BLaER1 (cell line): ENCODE measurements at regions not wholly inside any gene's neighbourhood (a gene's known extent, or its start where the extent isn't known, plus 50 kb on each side); places are given as distances from the start of the nearest gene placed in this dataset.

Experiments
- H3K27ac ChIP-seq: shearing (Covaris generic); formaldehyde crosslinking; 2 replicates; pipeline ENCODE4 v1.8.1; 2022
- H3K27me3 ChIP-seq: shearing (Covaris generic); formaldehyde crosslinking; 2 replicates; pipeline ENCODE4 v1.8.1; 2022
- H3K36me3 ChIP-seq: shearing (Covaris generic); formaldehyde crosslinking; 2 replicates; pipeline ENCODE4 v1.8.1; 2022
- H3K4me1 ChIP-seq: shearing (Covaris generic); formaldehyde crosslinking; 2 replicates; pipeline ENCODE4 v1.8.1; 2022
- H3K4me2 ChIP-seq: shearing (Covaris generic); formaldehyde crosslinking; 2 replicates; pipeline ENCODE4 v1.8.1; 2022
- H3K4me3 ChIP-seq: shearing (Covaris generic); formaldehyde crosslinking; 2 replicates; pipeline ENCODE4 v1.8.1; 2022
- H3K9ac ChIP-seq: shearing (Covaris generic); formaldehyde crosslinking; 2 replicates; pipeline ENCODE4 v1.8.1; 2022
- H3K9me3 ChIP-seq: shearing (Covaris generic); formaldehyde crosslinking; 2 replicates; pipeline ENCODE4 v1.8.1; 2022
- H4K20me1 ChIP-seq: shearing (Covaris generic); formaldehyde crosslinking; 2 replicates; pipeline ENCODE4 v1.8.1; 2022
- Cebpa-rat ChIP-seq: shearing (Covaris generic); IDR thresholded peaks from 2 replicates; pipeline ENCODE4 v1.8.1; 2022

DNA sequence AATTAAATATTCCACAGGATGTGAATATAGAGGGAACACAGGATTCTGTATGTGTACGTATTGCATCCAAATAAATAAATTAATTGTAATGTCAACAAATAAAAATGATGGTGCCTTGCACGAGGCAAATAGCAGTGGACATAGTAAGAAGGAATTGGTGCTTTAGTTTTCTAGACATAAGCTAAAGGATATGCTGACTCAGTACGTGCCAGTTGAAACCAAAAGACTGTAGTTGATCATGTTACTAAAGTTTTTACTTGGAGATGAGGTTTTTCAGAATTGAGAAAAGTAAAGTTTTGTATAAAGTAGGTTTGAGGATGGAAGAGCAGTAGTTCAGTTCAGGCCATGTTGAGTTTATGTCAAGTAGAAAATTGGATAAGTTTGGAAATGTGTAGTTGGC, 807.2 kb downstream of the SLC16A7 start:
- Histone ChIP-seq H3K4me1 (no peaks in the 10 kb centered on the region), H3K9me3 (no peaks in the 10 kb centered on the region)

DNA sequence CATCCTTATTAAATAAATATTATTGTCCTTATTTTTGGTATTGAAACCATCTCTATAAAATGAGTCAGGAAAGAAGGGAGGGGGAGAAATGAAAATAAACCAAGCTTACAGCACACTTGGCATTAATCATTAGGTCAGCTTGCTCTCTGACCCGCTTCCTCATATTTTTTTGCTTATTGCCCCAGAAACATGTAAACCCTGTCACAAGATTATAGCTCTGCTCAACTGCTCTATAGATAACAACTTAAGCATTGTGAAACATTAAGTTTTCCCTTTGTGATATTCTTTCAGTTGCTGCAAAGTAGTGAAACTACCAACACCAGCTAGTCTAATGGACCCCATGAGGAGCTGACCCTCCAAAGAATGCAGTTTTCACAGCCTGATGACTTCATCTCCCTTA, 819.5 kb downstream of the SLC16A7 start:
- Histone ChIP-seq H3K27me3 (no peaks in the 10 kb centered on the region), H3K4me2 (no peak overlapping the region)
- TF ChIP-seq Cebpa-rat = no peak

More for the DNA sequence above, 807.2 kb downstream of the SLC16A7 start:
- Histone ChIP-seq H3K36me3 (no peaks in the 10 kb centered on the region), H3K9ac (no peak overlapping the region), H3K4me2 (no peak overlapping the region), H3K27ac (no peak overlapping the region), H4K20me1 (no peaks in the 10 kb centered on the region), H3K4me3 (no peak overlapping the region), H3K27me3 (no peaks in the 10 kb centered on the region)
- TF ChIP-seq Cebpa-rat = no peak

DNA sequence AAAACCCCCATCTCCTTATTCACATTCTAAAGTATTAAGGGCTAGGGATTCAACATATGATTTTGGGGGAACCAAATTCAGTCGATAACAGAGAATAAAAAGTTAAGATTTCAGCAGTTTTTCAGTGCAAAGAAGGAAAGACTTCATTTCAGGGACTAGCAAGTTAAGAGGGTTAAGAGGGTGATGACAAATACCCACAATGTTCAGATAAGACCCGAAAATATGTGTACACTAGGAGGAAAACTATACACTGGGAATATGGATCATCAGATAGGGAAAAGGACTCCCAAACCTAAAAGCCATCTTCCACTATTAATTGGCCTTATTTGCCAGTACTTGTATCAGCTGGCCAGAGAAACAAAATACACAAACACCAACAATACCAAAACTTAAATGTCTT, 824.2 kb downstream of the SLC16A7 start:
- TF ChIP-seq Cebpa-rat = no peak

More for the DNA sequence above, 819.5 kb downstream of the SLC16A7 start:
- H3K4me3 ChIP-seq = no peak overlapping the region
- no peaks in the 10 kb centered on the region for H3K4me1 ChIP-seq
- no peaks in the 10 kb centered on the region for H3K36me3 ChIP-seq
- peaks cover 6% of the 10 kb centered on the region; the same call in 1 of the 2 replicates for H3K9me3 ChIP-seq
- H4K20me1 ChIP-seq = no peaks in the 10 kb centered on the region
- H3K27ac ChIP-seq = no peak overlapping the region
- no peak overlapping the region for H3K9ac ChIP-seq

DNA sequence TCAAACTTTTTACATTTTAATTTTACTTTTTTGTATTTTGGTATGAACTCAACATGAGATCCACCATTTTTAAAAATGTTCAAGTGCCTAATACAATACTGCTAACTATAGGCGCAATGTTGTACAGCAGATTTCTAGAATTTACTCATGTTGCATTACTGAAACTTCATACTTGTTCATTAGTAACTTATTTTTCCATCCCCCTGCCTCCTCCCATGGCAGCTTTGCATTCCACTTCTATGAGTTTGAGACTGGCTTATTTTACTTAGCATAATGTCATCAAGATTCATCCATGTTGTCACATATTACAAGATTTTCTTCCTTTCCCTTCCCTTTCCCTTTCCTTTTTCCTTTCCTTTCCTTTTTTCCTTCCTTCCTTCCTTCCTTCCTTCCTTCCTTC, 825.9 kb downstream of the SLC16A7 start:
- Histone ChIP-seq H3K27ac (no peak overlapping the region), H3K4me3 (no peak overlapping the region), H3K4me1 (no peaks in the 10 kb centered on the region), H3K4me2 (no peak overlapping the region), H3K9me3 (no peaks in the 10 kb centered on the region), H3K27me3 (no peaks in the 10 kb centered on the region), H3K9ac (no peak overlapping the region), H3K36me3 (no peaks in the 10 kb centered on the region), H4K20me1 (no peaks in the 10 kb centered on the region)
- no peak for TF ChIP-seq Cebpa-rat

More for the DNA sequence above, 824.2 kb downstream of the SLC16A7 start:
- Histone ChIP-seq H3K36me3 (no peaks in the 10 kb centered on the region), H4K20me1 (no peaks in the 10 kb centered on the region), H3K9me3 (peaks cover 6% of the 10 kb centered on the region; the same call in 1 of the 2 replicates), H3K27me3 (no peaks in the 10 kb centered on the region), H3K4me2 (no peak overlapping the region), H3K4me1 (no peaks in the 10 kb centered on the region), H3K4me3 (no peak overlapping the region), H3K27ac (no peak overlapping the region), H3K9ac (no peak overlapping the region)

DNA sequence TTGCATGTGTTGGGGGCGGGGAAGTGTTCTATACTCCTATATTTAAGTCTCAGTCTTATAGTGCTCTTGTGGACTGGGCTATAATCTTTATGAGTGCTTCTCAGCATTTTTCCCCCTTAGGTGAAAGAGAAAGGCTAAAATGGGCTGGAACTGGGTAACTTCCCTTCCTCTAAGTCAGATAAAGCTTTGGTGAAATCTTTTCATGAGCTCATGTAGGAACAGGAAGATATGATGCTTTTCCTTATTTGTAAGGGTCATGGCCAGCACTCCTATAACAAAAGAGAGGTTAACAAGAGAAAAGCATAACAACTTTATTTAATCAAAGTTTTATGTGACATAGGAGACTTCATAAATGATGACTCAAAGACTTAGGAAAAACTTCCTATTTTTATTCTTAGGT, 841.5 kb downstream of the SLC16A7 start:
- H3K27me3 ChIP-seq = no peaks in the 10 kb centered on the region

DNA sequence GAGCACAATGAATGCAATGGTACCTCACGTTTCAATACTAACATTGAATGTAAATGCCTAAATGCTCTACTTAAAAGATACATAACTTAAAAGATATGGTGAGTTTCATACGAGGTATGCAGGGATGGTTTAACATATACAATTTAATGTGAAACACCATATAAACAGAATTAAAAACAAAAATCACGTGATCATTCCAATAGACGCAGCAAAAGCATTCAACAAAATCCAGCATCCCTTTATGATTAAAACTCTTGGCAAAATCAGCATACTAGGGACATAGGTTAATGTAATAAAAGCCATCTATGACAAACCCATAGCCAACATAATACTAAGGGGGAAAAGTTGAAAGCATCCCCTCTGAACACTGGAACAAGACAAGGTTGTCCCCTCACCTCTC, 845.7 kb downstream of the SLC16A7 start:
- Histone ChIP-seq H4K20me1 (no peaks in the 10 kb centered on the region), H3K9me3 (no peaks in the 10 kb centered on the region), H3K27ac (no peak overlapping the region), H3K9ac (no peak overlapping the region), H3K4me1 (no peaks in the 10 kb centered on the region), H3K36me3 (no peaks in the 10 kb centered on the region), H3K4me3 (no peak overlapping the region), H3K27me3 (no peaks in the 10 kb centered on the region), H3K4me2 (no peak overlapping the region)
- TF ChIP-seq Cebpa-rat = no peak

More for the DNA sequence above, 841.5 kb downstream of the SLC16A7 start:
- Histone ChIP-seq H3K9me3 (no peaks in the 10 kb centered on the region), H3K4me1 (no peaks in the 10 kb centered on the region), H3K36me3 (no peaks in the 10 kb centered on the region), H3K9ac (no peak overlapping the region), H4K20me1 (no peaks in the 10 kb centered on the region), H3K4me2 (no peak overlapping the region), H3K4me3 (no peak overlapping the region), H3K27ac (no peak overlapping the region)
- no peak for TF ChIP-seq Cebpa-rat

DNA sequence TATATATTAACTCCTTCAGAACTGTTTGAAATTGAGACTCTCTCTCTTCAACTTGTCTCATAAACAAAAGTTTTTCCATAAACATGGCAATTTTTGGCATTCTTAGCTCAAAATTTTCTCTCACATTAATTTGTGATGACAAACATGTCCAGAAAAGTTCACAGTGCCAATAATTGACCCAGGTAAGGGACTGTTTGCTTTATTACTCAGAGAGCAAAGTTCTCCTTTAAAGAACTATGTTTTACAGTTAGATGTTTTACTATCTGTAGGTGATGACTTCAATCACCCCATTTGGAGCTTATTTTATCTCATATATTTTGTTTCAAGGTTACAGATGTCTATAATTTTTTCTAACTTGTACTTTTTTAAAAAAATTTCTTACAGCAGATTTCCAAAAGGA, 855.6 kb downstream of the SLC16A7 start:
- Histone ChIP-seq H3K36me3 (no peaks in the 10 kb centered on the region), H3K4me3 (no peak overlapping the region)

DNA sequence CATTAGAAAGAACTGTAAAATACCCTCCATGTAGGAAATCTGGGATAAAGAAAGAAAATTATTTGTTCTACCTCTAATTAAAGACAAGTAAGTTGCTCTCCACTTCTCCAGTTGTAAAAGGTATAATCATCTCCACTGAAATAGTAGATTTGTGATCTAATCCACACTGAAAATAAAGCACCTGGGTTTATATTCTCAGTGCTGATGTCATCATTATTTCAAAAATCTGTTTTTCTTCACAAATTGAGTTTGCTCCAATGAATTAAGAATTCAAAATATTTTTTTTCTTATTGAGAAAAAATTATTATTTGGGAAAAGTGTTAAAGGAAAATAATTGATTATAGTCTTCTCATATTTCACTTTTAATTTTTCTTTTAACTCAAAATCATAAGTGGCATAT, 869.2 kb downstream of the SLC16A7 start:
- Histone ChIP-seq H3K4me1 (no peaks in the 10 kb centered on the region), H3K9ac (no peak overlapping the region), H4K20me1 (no peaks in the 10 kb centered on the region), H3K27me3 (no peaks in the 10 kb centered on the region), H3K36me3 (no peaks in the 10 kb centered on the region), H3K9me3 (no peaks in the 10 kb centered on the region), H3K4me3 (no peak overlapping the region), H3K27ac (no peak overlapping the region), H3K4me2 (no peak overlapping the region)
- no peak for TF ChIP-seq Cebpa-rat

More for the DNA sequence above, 855.6 kb downstream of the SLC16A7 start:
- Histone ChIP-seq H3K4me1 (no peaks in the 10 kb centered on the region), H4K20me1 (no peaks in the 10 kb centered on the region), H3K9ac (no peak overlapping the region), H3K4me2 (no peak overlapping the region), H3K9me3 (no peaks in the 10 kb centered on the region), H3K27me3 (no peaks in the 10 kb centered on the region), H3K27ac (no peak overlapping the region)
- no peak for TF ChIP-seq Cebpa-rat

DNA sequence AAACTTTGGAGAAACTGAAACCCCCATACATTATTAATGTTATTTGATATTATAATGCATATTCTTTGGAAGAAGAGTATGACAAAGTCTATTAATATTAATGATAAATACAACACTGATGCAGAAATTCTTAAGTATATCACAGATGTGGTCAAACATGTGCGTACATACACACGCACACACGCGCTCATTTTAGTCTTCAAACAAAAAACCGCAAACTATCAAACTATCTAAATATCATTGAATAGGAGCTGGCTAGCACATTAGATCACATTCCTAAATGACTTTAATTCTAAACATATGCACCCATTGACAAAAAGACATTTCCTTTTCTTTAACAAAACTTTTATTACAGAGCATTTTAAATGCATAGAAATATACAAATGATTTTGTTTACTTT, 872.7 kb downstream of the SLC16A7 start:
- Histone ChIP-seq H3K4me2 (no peak overlapping the region), H3K27me3 (no peaks in the 10 kb centered on the region), H3K27ac (no peak overlapping the region), H3K4me3 (no peak overlapping the region), H3K36me3 (no peaks in the 10 kb centered on the region), H3K4me1 (no peaks in the 10 kb centered on the region), H3K9me3 (no peaks in the 10 kb centered on the region), H4K20me1 (no peaks in the 10 kb centered on the region), H3K9ac (no peak overlapping the region)
- TF ChIP-seq Cebpa-rat = no peak

DNA sequence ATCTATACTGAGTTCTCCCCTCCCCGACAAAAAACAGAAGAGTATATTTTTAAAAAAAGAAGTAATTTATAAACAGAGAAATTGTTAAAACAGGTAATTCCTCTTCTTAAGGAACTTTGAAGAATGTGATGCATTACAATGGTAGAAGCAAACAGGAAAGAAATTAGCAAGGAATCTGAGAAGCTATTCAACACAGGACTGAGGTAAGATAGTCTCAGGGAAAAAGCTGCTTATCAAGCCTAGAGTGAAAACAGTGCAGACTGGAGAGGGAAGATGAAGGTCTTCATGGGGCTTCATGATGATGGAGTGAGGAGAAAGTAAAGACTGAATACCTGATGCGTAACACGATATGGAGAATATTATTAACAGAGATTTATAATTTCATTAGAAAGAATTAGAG, 880.0 kb downstream of the SLC16A7 start:
- H3K4me3 ChIP-seq = no peak overlapping the region
- no peak overlapping the region for H3K4me2 ChIP-seq
- no peaks in the 10 kb centered on the region for H3K4me1 ChIP-seq
- H3K27me3 ChIP-seq = no peaks in the 10 kb centered on the region
- no peaks in the 10 kb centered on the region for H3K9me3 ChIP-seq
- H3K27ac ChIP-seq = no peak overlapping the region
- H3K9ac ChIP-seq = no peak overlapping the region
- TF ChIP-seq Cebpa-rat = no peak
- no peaks in the 10 kb centered on the region for H4K20me1 ChIP-seq
- H3K36me3 ChIP-seq = no peaks in the 10 kb centered on the region

DNA sequence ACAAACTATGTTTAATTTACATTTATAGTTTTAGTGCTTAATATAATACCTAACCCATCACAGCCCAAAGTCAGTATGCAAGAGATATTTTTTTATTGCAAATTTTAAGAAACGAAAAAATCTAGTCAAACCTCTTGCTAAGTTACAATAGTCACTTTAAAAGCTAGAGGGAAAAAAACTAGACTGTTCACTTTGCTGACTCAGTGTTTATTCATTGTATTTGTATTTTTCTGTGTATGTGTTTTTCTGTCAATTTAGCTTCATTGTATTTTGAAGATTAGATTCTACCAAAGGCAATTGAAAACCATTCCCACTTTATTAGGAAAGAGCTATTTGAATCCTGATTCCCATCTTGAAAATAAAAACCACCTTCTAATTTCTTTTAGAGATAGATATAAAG, 891.5 kb downstream of the SLC16A7 start:
- TF ChIP-seq Cebpa-rat = no peak
- Histone ChIP-seq H3K36me3 (no peaks in the 10 kb centered on the region), H3K27me3 (no peaks in the 10 kb centered on the region)

More for the DNA sequence above, 891.5 kb downstream of the SLC16A7 start:
- Histone ChIP-seq H3K9me3 (no peaks in the 10 kb centered on the region), H3K4me1 (no peaks in the 10 kb centered on the region), H3K4me3 (no peak overlapping the region), H3K27ac (no peak overlapping the region), H4K20me1 (no peaks in the 10 kb centered on the region), H3K9ac (no peak overlapping the region), H3K4me2 (no peak overlapping the region)
